GM20000 (cell line): ENCODE measurements at regions not wholly inside any gene's neighbourhood (a gene's known extent, or its start where the extent isn't known, plus 50 kb on each side); places are given as distances from the start of the nearest gene placed in this dataset.

Experiments used
- DNase-seq: peaks from one replicate; pipeline ENCODE4 v3.0.0; 2012; ENCODE audit warnings: low spot score
- TF ChIP-seq, protein P1 (sequence below): IDR thresholded peaks from 2 replicates; pipeline ENCODE4 v1.5.1; 2012; ENCODE audit warnings: mild to moderate bottlenecking, control low read depth; ENCODE audit errors: extremely low read depth, missing control alignments

DNA sequence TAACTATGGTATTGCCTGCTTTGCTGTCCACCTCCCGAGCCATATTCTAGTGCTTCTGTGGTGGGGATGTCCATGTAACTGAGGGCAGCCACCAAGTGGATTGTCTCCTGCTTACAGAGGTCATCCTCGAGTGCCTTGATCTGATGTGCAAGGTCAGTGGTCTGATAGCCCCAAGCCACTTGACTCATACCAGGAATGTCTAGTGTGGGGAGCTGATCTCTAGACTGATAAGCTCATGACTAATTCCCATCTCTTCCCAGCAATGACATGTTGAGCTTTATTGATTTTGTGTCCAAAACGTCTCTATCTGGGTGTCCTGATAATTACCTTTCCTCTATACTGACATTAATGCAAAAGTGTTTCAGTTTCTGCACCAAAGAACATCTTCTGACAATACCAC is 168.4 kb upstream of the WDR1 start:
- DNase-seq: no peak
- TF ChIP-seq, protein P1, sequence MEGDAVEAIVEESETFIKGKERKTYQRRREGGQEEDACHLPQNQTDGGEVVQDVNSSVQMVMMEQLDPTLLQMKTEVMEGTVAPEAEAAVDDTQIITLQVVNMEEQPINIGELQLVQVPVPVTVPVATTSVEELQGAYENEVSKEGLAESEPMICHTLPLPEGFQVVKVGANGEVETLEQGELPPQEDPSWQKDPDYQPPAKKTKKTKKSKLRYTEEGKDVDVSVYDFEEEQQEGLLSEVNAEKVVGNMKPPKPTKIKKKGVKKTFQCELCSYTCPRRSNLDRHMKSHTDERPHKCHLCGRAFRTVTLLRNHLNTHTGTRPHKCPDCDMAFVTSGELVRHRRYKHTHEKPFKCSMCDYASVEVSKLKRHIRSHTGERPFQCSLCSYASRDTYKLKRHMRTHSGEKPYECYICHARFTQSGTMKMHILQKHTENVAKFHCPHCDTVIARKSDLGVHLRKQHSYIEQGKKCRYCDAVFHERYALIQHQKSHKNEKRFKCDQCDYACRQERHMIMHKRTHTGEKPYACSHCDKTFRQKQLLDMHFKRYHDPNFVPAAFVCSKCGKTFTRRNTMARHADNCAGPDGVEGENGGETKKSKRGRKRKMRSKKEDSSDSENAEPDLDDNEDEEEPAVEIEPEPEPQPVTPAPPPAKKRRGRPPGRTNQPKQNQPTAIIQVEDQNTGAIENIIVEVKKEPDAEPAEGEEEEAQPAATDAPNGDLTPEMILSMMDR: no peak

DNA sequence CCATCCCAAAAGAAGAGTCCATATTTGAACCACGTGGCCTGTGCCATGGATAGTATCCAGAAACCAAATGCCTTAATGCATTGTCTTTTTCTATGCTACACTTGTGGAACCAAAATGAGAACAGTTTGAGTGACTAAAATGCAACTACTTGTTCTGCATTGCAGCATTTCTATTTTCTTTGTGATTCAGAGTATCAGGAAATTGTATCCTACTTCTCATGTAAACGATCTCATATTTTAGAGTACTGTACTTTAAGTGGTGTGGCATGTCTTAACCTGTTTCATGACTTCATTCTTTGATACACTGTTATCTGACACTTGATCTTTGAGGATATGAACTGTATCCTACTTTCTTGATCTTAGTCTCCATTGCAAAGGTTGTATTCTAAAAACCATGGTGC is 167.2 kb upstream of the WDR1 start:
- DNase-seq: no peak
- TF ChIP-seq, protein P1: no peak

DNA sequence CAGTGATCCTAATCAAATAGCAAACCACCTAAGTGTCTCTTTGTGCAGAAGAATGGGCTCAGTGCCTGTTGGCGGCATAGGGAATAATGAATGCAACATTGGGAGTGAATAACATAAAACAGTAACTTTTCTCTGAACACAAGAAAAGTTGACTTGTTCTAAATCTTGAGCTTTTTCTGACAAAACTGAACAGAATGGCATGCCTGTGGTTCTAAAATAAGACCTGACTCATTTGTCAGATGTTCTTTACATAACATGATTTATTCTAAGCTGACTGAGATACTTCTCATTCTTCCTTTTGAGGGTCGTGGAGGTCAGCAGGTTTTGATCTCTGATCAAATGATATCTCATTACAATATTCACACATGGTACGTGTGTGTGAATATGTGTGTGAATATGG is 165.4 kb upstream of the WDR1 start:
- TF ChIP-seq, protein P1: no peak
- DNase-seq: no peak

- DNase-seq: no peak
- TF ChIP-seq, protein P1: no peak
These were observed 162.7 kb upstream of the WDR1 start for GRCh38 chr4:10279261-10279660.

GRCh38 chr4:10278071-10278470 is 161.5 kb upstream of the WDR1 start:
- no peak for DNase-seq
- TF ChIP-seq, protein P1: no peak

- TF ChIP-seq, protein P1: no peak
- DNase-seq: no peak
These were observed 159.6 kb upstream of the WDR1 start for GRCh38 chr4:10276152-10276551.

DNA sequence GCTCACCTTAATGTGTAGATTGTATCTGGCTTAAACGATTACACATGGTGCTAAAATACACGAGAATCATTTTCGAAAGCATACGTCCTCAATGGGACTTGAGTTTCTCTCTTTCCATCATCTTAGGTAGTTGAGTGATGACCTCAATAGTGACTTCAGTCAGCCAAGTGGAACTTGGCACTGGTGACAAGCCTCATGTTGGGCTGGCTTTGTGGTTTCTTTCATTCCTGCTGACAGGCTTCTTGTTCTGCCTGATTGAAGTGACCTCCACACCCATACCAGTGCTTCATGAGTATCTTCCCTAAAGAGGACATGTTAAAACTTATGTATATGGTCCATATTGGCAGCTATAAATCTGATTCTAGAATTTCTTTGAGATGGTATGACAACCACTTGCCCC is 159.1 kb upstream of the WDR1 start:
- TF ChIP-seq, protein P1: no peak
- DNase-seq: no peak
